H54 (cell line): ENCODE measurements at regions not wholly inside any gene's neighbourhood (a gene's known extent, or its start where the extent isn't known, plus 50 kb on each side); places are given as distances from the start of the nearest gene placed in this dataset.

Source experiments
- DNase-seq: peaks from one replicate; pipeline ENCODE4 v3.0.0; 2011; ENCODE audit warnings: low spot score, mixed read lengths; ENCODE audit not compliant: insufficient read length
- FAIRE-seq: peaks from 3 replicates; lab custom pipeline; 2011; peaks lifted over from hg19 to GRCh38; lab: Jason Lieb, UNC
- POLR2A ChIP-seq: IDR thresholded peaks from 2 replicates; pipeline ENCODE4 v1.6.1; 2011; ENCODE audit warnings: low read depth, mild to moderate bottlenecking, low read length

GRCh38 chr20:56788041-56788670, 159.1 kb downstream of the TFAP2C start:
- FAIRE-seq (peak; percentile 69), DNase-seq (peak; percentile 73)
- no peak for TF ChIP-seq POLR2A

GRCh38 chr20:56788671-56789610, 159.8 kb downstream of the TFAP2C start:
- peak; percentile 44 for DNase-seq
- TF ChIP-seq POLR2A, result no peak
- no peak for FAIRE-seq

DNA sequence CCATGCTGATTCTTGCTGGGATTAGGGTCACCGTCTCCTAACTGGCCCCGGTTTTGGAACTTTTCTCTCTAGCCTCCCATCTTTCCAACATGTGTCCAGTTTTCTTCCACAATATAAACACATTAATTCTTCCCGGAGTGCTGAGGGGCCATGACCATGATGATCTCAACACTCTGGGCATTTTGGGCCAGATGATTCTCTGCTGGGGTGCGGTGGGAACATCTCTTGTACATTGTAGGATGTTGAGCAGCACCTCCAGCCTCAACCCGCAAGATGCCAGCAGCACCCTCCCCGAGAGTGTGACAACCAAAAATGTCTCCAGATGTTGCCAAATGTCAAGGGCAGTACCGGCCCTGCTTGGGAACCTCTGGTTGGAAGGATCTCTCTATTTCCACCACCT, 164.8 kb downstream of the TFAP2C start:
- TF ChIP-seq POLR2A, result no peak
- DNase-seq (no peak), FAIRE-seq (no peak)

- DNase-seq (no peak), FAIRE-seq (no peak)
- TF ChIP-seq POLR2A, result no peak
Observed at GRCh38 chr20:56795492-56795891, 166.4 kb downstream of the TFAP2C start.

DNA sequence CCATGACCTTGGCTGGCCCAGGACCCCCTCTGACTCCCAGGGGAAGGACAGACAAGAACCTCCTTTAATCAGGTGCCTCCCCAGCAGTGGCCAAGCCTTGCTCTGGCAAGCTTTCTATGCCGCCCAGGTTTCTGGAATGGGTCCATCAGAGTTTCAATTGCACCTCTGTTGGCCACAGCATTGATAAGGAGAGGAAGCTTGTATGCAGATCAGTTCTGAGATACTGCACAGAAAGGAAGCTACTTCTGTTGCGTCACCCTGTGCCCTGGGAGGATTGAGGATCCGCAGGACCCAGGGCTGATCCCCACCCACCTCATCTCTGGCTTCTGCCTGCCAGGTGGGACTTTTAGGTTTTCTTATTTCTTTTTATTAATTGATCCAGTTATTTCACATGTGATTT, 167.2 kb downstream of the TFAP2C start:
- FAIRE-seq (no peak), DNase-seq (no peak)
- no peak for TF ChIP-seq POLR2A

DNA sequence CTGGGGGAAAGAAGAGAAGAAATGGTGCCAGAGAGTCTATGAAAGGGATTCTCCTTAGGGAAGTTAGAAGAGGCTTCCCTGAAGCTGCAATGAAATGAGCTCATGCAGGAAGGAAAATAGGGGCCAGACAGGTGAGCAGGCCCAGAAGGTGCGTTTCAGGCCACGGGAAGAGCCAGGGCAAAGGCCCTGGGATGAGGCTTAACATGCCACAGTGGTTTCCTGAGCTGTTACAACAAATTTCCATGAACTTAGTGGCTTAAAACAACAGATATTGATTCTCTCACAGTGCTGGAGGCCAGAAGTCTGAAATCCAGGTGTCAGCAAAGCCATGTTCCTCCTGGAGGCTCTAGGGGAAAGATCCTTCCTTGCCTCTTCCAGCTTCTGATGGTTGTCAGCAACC, 167.9 kb downstream of the TFAP2C start:
- FAIRE-seq (no peak), DNase-seq (no peak)
- TF ChIP-seq POLR2A, result no peak

- no peak for FAIRE-seq
- TF ChIP-seq POLR2A, result no peak
- DNase-seq, result no peak
Observed at GRCh38 chr20:56798634-56799033, 169.5 kb downstream of the TFAP2C start.

DNA sequence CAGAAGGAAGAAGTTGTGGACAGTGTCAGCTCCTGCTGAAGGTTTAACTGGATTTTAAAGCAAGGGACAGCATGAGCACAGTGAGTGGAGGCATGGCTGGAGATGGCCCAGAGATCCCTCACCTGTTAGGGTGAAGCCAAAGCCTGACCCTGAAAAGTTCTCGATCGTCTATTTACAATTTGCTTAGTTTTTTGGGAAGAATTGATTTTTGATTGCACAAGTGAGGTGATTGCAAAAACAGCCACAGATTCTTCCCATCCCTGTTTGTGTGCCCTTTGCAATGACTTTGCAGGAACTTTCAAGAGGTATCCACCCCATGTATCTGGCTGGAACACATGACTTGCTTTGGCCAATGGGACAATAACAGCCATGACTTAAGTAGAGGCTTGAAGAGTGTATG, 170.1 kb downstream of the TFAP2C start:
- FAIRE-seq (no peak), DNase-seq (no peak)
- no peak for TF ChIP-seq POLR2A

DNA sequence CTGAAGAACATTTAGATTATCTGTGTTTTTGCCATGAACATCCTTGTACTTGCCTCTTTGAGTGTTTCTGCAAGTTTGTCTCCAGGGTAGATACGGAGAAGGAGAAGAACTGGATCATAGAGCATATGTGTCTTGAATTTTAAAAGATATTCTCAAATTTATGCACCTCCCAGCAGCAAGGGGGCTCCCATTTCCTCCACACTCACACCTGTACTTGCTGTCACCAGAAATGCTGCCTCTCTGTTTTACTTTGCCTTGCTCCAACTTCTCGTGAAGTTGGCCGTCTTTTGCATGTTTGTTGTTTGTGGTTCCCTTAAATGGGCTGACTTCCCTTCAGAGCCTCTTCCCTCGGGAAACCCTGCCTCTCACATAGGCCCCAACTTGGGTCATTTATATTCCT, 171.0 kb downstream of the TFAP2C start:
- no peak for DNase-seq
- FAIRE-seq, result no peak
- TF ChIP-seq POLR2A, result no peak

DNA sequence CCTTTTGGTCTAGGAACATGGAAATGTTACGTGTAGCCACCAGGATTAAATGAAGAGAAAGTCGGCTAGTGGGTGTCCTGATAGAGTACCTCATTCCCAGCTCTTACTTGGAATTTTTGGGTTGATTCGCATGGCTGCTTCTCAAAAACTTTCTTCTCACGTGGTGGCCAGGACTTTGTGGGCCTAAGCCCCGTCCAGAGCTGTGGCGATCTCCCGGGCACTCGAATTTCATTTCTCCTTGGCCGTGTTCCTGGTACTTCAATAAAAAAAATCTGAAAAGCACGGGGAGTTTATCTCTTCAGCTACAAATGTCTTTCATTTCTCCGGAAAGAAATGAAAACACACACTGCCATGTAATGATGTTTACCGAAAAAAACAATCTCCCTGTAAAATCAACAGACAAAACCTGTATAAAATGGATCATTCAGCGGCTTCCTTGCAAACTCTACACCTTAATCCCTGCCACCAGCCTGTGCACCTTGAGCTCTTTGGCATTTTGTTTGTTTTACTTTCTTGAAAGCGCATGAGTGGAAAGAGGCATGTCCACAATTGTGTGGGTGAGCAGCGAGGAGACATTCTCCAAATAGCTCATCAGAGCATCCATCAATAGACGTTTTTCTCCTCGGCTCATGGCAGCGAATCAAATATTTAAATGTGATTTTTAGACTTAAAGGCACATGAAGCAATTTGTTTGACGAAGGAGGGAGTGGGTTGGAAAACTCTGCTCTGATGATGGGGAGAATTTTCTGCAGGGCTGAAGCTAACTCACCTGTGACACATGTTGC, 173.1 kb downstream of the TFAP2C start:
- DNase-seq (no peak), FAIRE-seq (no peak)
- no peak for TF ChIP-seq POLR2A

DNA sequence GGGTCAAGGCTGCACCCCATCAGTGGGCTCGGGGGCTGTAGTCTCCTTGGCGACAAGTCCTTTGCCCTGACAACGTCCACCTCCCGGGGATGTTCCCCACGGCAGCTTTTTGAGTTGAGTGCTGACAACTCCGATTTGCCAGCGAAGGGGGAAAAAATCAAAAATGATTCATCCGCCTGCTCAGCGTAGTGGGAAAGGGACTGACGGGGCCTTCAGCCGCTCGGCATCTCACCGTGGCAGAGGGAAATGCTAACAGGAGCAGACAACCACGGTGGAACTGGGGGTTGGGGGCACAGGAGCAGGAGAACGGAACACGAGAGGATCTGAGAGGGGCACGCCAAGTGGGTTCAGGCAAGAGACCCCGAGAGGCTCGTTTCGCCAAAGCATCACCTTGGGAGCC, 173.7 kb downstream of the TFAP2C start:
- FAIRE-seq (no peak), DNase-seq (no peak)
- TF ChIP-seq POLR2A, result no peak

DNA sequence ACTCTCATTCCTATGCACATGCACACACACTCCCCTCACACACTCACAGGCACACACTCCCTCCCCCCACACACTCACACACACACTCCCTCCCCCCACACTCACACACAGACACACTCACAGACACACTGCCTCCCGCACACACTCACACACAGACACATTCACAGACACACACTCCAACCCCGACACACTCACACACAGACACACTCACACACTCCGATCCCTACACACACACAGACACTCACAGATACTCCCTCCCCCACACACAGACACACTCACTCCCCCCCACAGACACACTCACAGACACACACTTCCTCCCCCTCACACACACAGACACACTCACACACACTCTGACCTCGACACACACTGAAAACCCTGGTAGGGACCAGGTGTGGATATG, 176.2 kb downstream of the TFAP2C start:
- DNase-seq (no peak), FAIRE-seq (no peak)
- TF ChIP-seq POLR2A, result no peak

- no peak for TF ChIP-seq POLR2A
- DNase-seq (no peak), FAIRE-seq (no peak)
Observed at GRCh38 chr20:56805966-56806365, 176.9 kb downstream of the TFAP2C start.
